T-helper 2 cell treated with Interferon-gamma antibody and Interleukin-4, amounts not matched to agents 5 μg/mL and 100 μg/mL, for 36 hours (primary cell): ENCODE measurements at regions not wholly inside any gene's neighbourhood (a gene's known extent, or its start where the extent isn't known, plus 50 kb on each side); places are given as distances from the start of the nearest gene placed in this dataset.

Experiments used
- DNase-seq: peaks from one replicate; pipeline ENCODE4 v3.0.0; 2021; ENCODE audit warnings: low spot score
- H3K27ac Mint-ChIP-seq: one replicate; pipeline ENCODE4 v1.8.0; 2021; ENCODE audit warnings: mild to moderate bottlenecking, mixed read lengths
- H3K27me3 Mint-ChIP-seq: one replicate; pipeline ENCODE4 v1.8.0; 2021; ENCODE audit warnings: low read depth, mixed read lengths
- H3K36me3 Mint-ChIP-seq: one replicate; pipeline ENCODE4 v1.8.0; 2021; ENCODE audit warnings: low read depth, mixed read lengths
- H3K4me1 Mint-ChIP-seq: one replicate; pipeline ENCODE4 v1.8.0; 2021; ENCODE audit warnings: low read depth, mixed read lengths
- H3K4me3 Mint-ChIP-seq: one replicate; pipeline ENCODE4 v1.8.0; 2022; ENCODE audit warnings: mild to moderate bottlenecking, moderate library complexity, mixed read lengths
- H3K9me3 Mint-ChIP-seq: one replicate; pipeline ENCODE4 v1.8.0; 2021; ENCODE audit warnings: mixed read lengths

DNA sequence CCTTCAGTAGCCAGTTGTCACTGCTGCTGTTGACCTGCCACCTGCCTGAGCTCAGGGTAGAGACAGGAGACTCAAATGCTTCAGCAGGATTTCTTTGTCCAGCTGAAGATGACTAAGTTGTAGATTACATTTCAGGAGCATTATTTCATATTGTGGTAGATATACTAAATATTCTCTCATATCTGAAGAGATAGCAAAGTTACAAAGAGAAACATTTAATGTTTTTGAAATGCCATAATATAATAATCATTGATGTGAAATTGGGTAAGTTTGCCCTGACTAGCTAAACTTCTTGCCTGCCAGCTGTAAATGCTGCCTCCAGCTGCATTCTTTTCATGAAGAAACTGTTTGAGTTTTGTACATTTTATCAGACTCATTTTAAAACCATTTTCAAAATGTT lies 247.6 kb upstream of the CNKSR2 start:
- no peaks in the 10 kb centered on the region for H3K9me3 Mint-ChIP-seq
- no peaks in the 10 kb centered on the region for H3K4me1 Mint-ChIP-seq
- H3K27me3 Mint-ChIP-seq, result no peaks in the 10 kb centered on the region
- no peak for DNase-seq
- no peaks in the 10 kb centered on the region for H3K36me3 Mint-ChIP-seq
- no peak overlapping the region for H3K27ac Mint-ChIP-seq
- H3K4me3 Mint-ChIP-seq, result no peak overlapping the region

DNA sequence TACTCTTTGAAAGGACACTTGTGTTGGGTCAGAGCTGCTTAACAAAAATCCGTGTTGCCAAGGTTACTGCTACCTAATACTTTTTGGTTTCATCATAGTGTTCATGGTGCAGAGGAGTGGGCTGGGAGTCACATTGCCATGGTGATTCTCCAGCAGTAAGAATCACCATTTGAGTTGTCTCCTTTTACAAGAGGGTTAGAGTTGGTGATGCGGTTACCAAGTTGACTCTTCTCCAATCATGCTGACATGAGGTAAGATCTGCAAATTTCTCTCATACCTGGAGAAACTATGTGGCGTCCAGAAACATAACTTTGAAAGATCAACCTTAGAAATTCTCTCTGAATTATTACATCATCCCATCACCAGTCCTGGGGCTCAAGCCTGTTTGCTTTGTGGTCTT lies 242.9 kb upstream of the CNKSR2 start:
- H3K4me1 Mint-ChIP-seq, result no peaks in the 10 kb centered on the region
- no peaks in the 10 kb centered on the region for H3K9me3 Mint-ChIP-seq
- no peaks in the 10 kb centered on the region for H3K36me3 Mint-ChIP-seq
- H3K27ac Mint-ChIP-seq, result no peak overlapping the region
- H3K4me3 Mint-ChIP-seq, result no peak overlapping the region
- H3K27me3 Mint-ChIP-seq, result no peaks in the 10 kb centered on the region
- no peak for DNase-seq

DNA sequence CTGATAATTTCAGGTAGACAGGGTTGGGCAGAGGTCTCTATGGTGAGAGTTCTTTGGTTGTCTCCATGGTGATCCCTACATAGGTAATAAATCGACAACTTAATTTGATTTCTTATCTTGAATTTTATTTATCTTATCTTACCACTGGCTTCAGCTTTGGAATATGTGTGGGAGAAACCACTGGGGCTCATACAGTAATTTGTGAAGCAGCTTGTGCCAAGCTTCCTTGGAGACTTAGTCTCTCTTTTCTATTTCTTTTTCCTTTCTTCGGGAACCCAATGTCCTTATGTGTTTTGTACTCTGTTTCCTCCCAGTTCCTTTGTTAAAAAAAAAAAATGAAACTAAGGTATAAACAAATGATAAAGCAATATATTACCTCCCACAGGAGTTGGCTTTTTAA lies 242.4 kb upstream of the CNKSR2 start:
- no peak for DNase-seq
- no peaks in the 10 kb centered on the region for H3K9me3 Mint-ChIP-seq
- H3K27ac Mint-ChIP-seq, result no peak overlapping the region
- H3K4me3 Mint-ChIP-seq, result no peak overlapping the region
- no peaks in the 10 kb centered on the region for H3K36me3 Mint-ChIP-seq
- no peaks in the 10 kb centered on the region for H3K27me3 Mint-ChIP-seq
- no peaks in the 10 kb centered on the region for H3K4me1 Mint-ChIP-seq

DNA sequence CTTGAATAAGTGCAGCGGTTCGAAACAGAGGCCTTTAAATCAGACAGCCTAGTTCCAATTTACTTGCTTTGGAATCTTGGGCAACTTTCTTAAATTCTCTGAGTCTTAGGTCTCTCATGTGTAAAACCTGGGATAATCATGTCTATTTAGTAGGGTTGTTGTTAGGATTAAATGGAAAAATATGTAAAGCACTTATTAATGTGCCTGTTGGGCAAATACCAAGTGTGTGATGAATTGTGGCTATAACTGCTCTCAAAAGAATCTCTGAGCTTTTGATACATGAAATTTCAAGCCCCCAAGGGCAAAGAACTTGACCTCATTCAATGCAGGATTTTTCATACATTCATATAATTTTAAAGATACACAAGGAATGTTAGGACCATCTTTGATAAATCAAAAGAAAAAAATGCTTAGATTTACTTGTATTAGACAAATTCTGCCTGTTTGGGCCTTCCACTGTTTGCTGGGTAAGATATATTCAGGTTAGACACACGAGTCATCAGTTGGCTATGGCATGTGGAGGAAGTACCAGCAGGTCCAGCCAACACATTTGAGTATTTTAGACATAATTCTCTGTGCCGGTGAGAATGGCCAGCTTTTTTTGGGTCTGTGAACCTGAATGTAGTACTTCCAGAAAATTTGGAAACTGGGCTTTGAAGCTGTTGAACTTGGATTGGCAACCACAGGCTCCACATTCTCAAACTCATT lies 241.4 kb upstream of the CNKSR2 start:
- H3K27me3 Mint-ChIP-seq, result no peaks in the 10 kb centered on the region

DNA sequence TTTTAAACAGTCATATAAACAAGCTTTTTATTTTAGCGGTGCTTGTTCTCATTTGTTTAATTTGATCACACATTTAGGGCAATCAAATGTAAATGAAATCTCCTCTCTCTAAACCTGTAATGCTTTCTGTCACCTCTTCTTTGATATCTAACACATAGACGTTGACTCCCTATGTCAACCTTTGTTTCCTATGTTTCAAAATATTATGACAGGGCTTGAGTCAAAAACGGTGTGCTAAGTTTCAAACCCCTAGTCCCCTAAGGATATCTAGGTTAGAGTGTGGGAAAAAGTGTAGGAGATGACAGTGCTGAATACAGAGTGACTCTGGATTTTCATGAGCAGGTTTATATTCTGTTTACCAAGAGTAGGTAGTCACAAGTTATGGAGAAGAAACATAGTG lies 224.0 kb upstream of the CNKSR2 start:
- H3K36me3 Mint-ChIP-seq, result no peaks in the 10 kb centered on the region
- no peaks in the 10 kb centered on the region for H3K4me1 Mint-ChIP-seq
- no peak overlapping the region for H3K4me3 Mint-ChIP-seq
- no peaks in the 10 kb centered on the region for H3K9me3 Mint-ChIP-seq
- H3K27ac Mint-ChIP-seq, result no peak overlapping the region
- no peaks in the 10 kb centered on the region for H3K27me3 Mint-ChIP-seq
- no peak for DNase-seq

More for the DNA sequence above, 241.4 kb upstream of the CNKSR2 start:
- no peaks in the 10 kb centered on the region for H3K9me3 Mint-ChIP-seq
- H3K36me3 Mint-ChIP-seq, result no peaks in the 10 kb centered on the region
- H3K27ac Mint-ChIP-seq, result no peak overlapping the region
- H3K4me3 Mint-ChIP-seq, result no peak overlapping the region
- H3K4me1 Mint-ChIP-seq, result no peaks in the 10 kb centered on the region
- no peak for DNase-seq

DNA sequence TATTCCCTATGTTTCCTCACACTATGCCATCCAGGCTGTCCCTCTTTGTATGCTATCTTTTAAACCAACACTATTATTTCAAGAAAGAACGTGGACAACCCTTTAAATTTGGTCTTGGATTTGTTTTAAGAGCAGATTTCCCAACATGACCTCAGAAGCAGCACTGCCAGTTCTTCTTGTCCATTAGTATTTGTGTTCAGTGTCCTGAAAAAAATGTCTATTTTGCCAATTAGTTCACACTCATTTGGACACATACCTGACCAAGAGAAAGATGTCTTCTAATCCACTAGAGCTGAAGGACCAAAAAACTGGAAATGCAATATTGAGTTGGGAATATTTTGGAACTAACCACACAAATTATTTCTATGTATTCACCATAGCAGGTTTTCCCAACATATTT lies 223.2 kb upstream of the CNKSR2 start:
- no peaks in the 10 kb centered on the region for H3K36me3 Mint-ChIP-seq
- DNase-seq, result no peak
- H3K4me1 Mint-ChIP-seq, result no peaks in the 10 kb centered on the region

DNA sequence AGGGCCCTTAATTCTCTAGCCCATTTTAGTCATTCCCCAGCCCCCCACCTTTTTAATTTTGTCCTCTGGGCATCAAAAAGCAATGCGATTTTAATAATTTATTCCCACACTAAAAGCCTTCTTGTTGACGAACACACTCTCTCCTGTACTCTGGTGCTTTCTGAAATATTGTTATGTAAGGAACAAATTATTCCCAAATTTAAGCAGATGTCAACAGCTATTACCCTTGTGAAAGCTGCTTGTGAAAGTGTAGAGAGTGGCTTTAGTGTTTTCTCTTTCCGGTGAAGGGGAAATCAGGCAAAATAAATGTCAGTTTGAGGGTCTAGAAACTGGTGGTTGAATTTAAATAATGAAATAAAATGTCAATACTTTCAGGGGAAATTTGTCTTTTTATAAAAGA lies 221.2 kb upstream of the CNKSR2 start:
- H3K27ac Mint-ChIP-seq, result no peak overlapping the region
- no peaks in the 10 kb centered on the region for H3K27me3 Mint-ChIP-seq
- no peak for DNase-seq
- H3K4me1 Mint-ChIP-seq, result no peaks in the 10 kb centered on the region
- no peak overlapping the region for H3K4me3 Mint-ChIP-seq
- H3K9me3 Mint-ChIP-seq, result no peaks in the 10 kb centered on the region
- no peaks in the 10 kb centered on the region for H3K36me3 Mint-ChIP-seq

More for the DNA sequence above, 223.2 kb upstream of the CNKSR2 start:
- Mint-ChIP-seq H3K27me3 (no peaks in the 10 kb centered on the region), H3K9me3 (no peaks in the 10 kb centered on the region), H3K27ac (no peak overlapping the region), H3K4me3 (no peak overlapping the region)

DNA sequence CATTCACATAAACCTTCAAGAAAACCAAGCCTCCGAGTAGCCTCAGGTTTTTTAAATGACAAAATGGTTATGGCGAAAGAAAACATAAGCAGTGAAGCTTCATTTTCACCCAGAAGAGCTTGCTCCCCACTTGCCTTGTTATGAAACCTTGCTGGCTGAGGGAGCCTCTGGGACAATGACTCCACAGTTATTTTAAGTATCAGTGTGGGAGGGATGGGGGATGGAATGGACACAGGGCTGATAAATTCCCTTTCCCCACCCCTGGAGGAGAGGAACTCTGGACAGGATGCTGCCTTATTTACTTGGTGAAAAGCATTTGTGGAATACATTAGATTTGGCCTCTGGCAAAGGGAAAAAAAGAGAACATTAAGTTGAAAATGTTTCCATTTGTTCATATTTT lies 220.7 kb upstream of the CNKSR2 start:
- no peak for DNase-seq
- H3K9me3 Mint-ChIP-seq, result no peaks in the 10 kb centered on the region
- H3K27ac Mint-ChIP-seq, result no peak overlapping the region
- no peak overlapping the region for H3K4me3 Mint-ChIP-seq
- H3K4me1 Mint-ChIP-seq, result no peaks in the 10 kb centered on the region
- H3K36me3 Mint-ChIP-seq, result no peaks in the 10 kb centered on the region
- no peaks in the 10 kb centered on the region for H3K27me3 Mint-ChIP-seq

DNA sequence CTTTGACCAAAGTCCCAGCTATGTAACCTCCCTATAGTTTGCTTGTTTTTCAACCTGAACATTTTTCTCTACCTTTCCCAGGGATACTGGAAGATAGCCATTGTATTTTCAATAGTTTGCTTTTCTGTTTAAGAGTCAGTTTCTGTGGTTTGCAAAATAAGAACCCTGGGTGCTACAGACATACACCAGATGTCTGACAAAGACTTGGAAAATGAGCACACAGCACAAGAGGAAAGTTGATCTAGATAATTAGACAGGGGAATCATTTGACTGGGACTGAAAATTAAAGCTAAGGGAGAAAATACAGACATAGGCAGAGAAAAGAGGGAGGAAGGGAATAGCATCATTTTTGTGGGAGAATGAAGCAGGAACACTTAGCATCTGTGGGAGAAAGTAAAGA lies 218.3 kb upstream of the CNKSR2 start:
- Mint-ChIP-seq H3K27me3 (no peaks in the 10 kb centered on the region), H3K4me1 (no peaks in the 10 kb centered on the region), H3K36me3 (no peaks in the 10 kb centered on the region), H3K27ac (no peak overlapping the region), H3K9me3 (no peaks in the 10 kb centered on the region), H3K4me3 (no peak overlapping the region)
- no peak for DNase-seq

DNA sequence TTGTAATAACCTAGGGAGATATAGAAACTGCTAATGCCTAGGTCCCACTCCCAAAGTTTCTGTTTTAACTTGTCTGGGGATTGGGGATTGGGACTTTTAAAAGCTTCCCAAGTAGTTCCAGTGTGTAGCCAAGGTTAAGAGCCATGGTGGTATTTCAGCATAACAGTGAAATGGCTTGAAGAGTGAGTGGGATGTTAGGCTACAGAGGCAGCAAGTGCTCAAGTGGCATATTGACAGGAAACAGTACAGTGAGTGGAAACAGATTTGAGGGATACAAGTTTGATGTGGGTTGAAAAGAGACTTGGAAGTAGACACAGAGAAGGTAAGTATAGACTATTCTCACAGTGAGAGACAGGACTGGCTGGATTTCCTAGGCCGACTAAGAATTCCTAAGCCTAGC lies 217.6 kb upstream of the CNKSR2 start:
- DNase-seq, result no peak
- Mint-ChIP-seq H3K4me1 (no peaks in the 10 kb centered on the region), H3K27me3 (no peaks in the 10 kb centered on the region), H3K27ac (no peak overlapping the region), H3K36me3 (no peaks in the 10 kb centered on the region), H3K9me3 (no peaks in the 10 kb centered on the region), H3K4me3 (no peak overlapping the region)

DNA sequence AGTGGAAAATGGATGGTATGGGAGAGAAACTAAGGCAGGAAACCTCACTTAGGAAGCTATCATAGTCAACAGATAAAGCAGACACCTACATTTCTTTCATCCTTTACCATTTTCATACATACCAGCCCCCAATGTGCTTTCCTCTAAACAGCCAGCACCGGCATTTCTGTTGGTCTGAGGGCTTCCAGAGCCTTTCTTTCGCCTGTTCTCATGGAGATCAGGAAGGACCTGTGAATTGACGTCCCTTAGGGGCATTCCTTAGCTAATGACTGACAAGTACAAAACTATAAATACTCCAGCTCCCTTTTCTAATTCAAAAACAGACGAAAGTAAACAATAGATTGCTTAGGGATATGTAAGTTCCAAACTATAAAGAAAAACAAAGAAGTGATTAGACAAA lies 215.5 kb upstream of the CNKSR2 start:
- H3K27me3 Mint-ChIP-seq, result no peaks in the 10 kb centered on the region
- no peak overlapping the region for H3K4me3 Mint-ChIP-seq
- no peaks in the 10 kb centered on the region for H3K9me3 Mint-ChIP-seq
- H3K27ac Mint-ChIP-seq, result no peak overlapping the region
- H3K4me1 Mint-ChIP-seq, result no peaks in the 10 kb centered on the region
- DNase-seq, result no peak
- H3K36me3 Mint-ChIP-seq, result no peaks in the 10 kb centered on the region

DNA sequence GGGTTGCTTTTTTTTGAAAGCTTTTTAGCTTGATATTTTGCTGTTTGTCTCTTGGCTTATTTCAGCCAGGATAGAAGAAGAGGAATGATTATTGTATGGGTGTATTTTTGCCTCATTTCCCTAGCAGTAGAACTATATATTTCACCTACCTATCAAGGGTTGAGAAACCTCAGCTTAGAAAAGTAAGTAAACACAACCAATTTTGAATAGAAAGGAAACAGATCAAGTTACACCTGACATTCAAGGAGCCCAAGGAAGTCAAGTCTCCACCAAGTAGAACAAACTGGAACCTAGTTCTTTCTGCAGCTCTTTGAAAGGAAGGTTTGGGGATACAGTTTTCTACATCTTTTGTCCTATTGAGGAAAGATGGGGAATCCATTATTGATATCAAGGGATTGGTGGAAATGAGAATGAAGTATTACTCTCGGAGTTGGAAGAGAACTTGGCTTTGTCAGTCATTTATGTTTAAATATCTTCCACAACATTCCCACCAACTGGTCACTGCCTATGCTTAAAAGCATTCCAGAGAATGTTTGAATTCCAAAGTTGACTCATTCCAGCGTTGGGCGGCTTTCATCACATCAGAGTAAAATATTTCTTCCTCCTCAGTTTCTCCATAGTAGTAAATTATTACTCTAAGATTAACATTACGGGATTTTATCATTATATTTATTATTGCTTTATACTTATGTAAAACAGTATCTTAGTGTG lies 207.8 kb upstream of the CNKSR2 start:
- H3K4me3 Mint-ChIP-seq, result no peak overlapping the region
- peaks cover 3% of the 10 kb centered on the region for H3K27me3 Mint-ChIP-seq
- no peak overlapping the region for H3K27ac Mint-ChIP-seq
- no peaks in the 10 kb centered on the region for H3K36me3 Mint-ChIP-seq
- no peak for DNase-seq
- no peaks in the 10 kb centered on the region for H3K4me1 Mint-ChIP-seq
- H3K9me3 Mint-ChIP-seq, result no peaks in the 10 kb centered on the region

DNA sequence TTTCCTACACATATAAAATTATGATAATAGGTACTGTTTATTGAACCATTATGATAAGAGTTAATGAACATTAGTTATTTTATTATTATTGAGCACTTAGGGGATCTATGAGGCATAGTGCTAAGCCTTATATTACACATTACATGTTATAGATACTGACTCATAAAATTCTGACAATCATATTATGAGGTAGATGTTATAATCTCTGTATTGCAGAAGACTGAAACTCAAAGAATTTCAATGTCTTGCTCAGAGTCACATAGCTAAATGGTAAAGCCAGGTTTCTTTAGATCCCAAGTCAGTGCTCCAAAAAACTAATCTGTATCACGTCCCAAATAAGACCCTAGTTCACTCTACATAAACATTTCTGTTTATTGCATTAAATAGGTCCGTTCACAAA lies 207.2 kb upstream of the CNKSR2 start:
- Mint-ChIP-seq H3K4me3 (no peak overlapping the region), H3K36me3 (no peaks in the 10 kb centered on the region), H3K27me3 (peaks cover 3% of the 10 kb centered on the region), H3K4me1 (no peaks in the 10 kb centered on the region), H3K9me3 (no peaks in the 10 kb centered on the region), H3K27ac (no peak overlapping the region)
- no peak for DNase-seq

DNA sequence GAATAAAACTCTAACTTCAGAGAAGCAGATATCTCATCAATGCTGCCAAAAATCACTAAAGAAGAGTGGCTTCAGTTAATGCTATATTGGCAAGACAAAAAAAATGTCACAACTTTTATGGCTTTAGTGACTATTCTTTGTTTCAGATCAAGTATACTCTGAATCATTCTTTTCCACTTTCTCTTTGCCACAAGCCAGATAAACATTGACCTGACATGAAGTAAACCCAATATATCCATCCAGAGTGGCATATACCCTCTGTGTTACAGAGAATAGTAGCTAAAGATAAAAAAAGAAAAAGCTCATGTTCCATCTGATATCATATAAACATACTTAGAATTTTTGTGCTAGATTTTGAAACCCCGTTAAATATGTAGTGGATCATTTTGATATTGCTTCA lies 206.7 kb upstream of the CNKSR2 start:
- H3K4me3 Mint-ChIP-seq, result no peak overlapping the region
- peaks cover 3% of the 10 kb centered on the region for H3K27me3 Mint-ChIP-seq
- H3K9me3 Mint-ChIP-seq, result no peaks in the 10 kb centered on the region
- H3K27ac Mint-ChIP-seq, result no peak overlapping the region
- no peaks in the 10 kb centered on the region for H3K4me1 Mint-ChIP-seq
- no peaks in the 10 kb centered on the region for H3K36me3 Mint-ChIP-seq
- no peak for DNase-seq
